Peyer's patch (tissue), 4 donors: ENCODE measurements at regions not wholly inside any gene's neighbourhood (a gene's known extent, or its start where the extent isn't known, plus 50 kb on each side); places are given as distances from the start of the nearest gene placed in this dataset.

Experiments used
- CTCF ChIP-seq, 6 experiments: fragments of 450-650 bp in 4 of 6; fragments of 200-600 bp in 2 of 6; sonication (generic) in 1 of 6; IDR thresholded peaks; one replicate each; pipeline ENCODE4 v1.5.1; 2017 to 2019; ENCODE audit warnings: antibody characterized with exemption in 6 of 6, mild to moderate bottlenecking in 3 of 6, moderate library complexity in 1 of 6
- POLR2A ChIP-seq, 2 donors: fragments of 450-650 bp; IDR thresholded peaks; one replicate each; pipeline ENCODE4 v1.5.1; 2017; ENCODE audit warnings: antibody characterized with exemption in 2 of 2, mild to moderate bottlenecking in 2 of 2, moderate library complexity in 2 of 2

- no peak for TF ChIP-seq CTCF (IDR thresholded peaks at IDR 0.05)
- no peak for TF ChIP-seq POLR2A (IDR thresholded peaks at IDR 0.05)
These were observed 86.1 kb upstream of the IGFBP3 start for GRCh38 chr7:46007194-46007593.
